ENCODE measurements at regions not wholly inside any gene's neighbourhood (a gene's known extent, or its start where the extent isn't known, plus 50 kb on each side); places are given as distances from the start of the nearest gene placed in this dataset.

GRCh38 chr3:27596334-27596841 is 112.2 kb upstream of the SLC4A7 start:
- TF ChIP-seq GABPA (IDR thresholded peaks at IDR 0.05; ENCODE audit: low read depth) (no peak), REST (IDR thresholded peaks at IDR 0.05; ENCODE audit: insufficient replicate concordance, low read depth) (no peak), CTCF (IDR thresholded peaks at IDR 0.05; ENCODE audit: insufficient read depth, low read length) (no peak), POLR2AphosphoS5 (IDR thresholded peaks at IDR 0.05; ENCODE audit: low read depth) (no peak), SPI1 (IDR thresholded peaks at IDR 0.05; ENCODE audit: borderline replicate concordance, low read depth) (no peak)
- peak overlapping the region; percentile 49 for H3K27ac ChIP-seq (replicated peaks)
- H3K27me3 ChIP-seq (ENCODE audit: insufficient read depth, poor library complexity, severe bottlenecking), result no peaks in the 10 kb centered on the region
- peak; percentile 56 to 80 for DNase-seq (ENCODE audit: low read depth in 1 of 2, low spot score in 1 of 2)
- no peak overlapping the region for H3K4me3 ChIP-seq (replicated peaks; ENCODE audit: insufficient read depth, low read length)

- no peak for TF ChIP-seq CTCF (IDR thresholded peaks at IDR 0.05; ENCODE audit: insufficient read depth, low read length)
- TF ChIP-seq POLR2AphosphoS5 (IDR thresholded peaks at IDR 0.05; ENCODE audit: low read depth), result no peak
- TF ChIP-seq REST (IDR thresholded peaks at IDR 0.05; ENCODE audit: insufficient replicate concordance, low read depth), result no peak
- TF ChIP-seq GABPA (IDR thresholded peaks at IDR 0.05; ENCODE audit: low read depth), result no peak
- TF ChIP-seq SPI1 (IDR thresholded peaks at IDR 0.05; ENCODE audit: borderline replicate concordance, low read depth), result no peak
- Histone ChIP-seq H3K27me3 (ENCODE audit: insufficient read depth, poor library complexity, severe bottlenecking) (no peaks in the 10 kb centered on the region), H3K4me3 (replicated peaks; ENCODE audit: insufficient read depth, low read length) (no peak overlapping the region), H3K27ac (replicated peaks) (no peak overlapping the region)
- no peak for DNase-seq (ENCODE audit: low read depth in 1 of 2, low spot score in 1 of 2)
Measured at GRCh38 chr3:27594096-27594690, 110.0 kb upstream of the SLC4A7 start.

- Histone ChIP-seq H3K27ac (replicated peaks) (no peak overlapping the region), H3K4me3 (replicated peaks; ENCODE audit: insufficient read depth, low read length) (no peak overlapping the region), H3K27me3 (ENCODE audit: insufficient read depth, poor library complexity, severe bottlenecking) (no peaks in the 10 kb centered on the region)
- no peak for DNase-seq (ENCODE audit: low read depth in 1 of 2, low spot score in 1 of 2)
- no peak for TF ChIP-seq REST (IDR thresholded peaks at IDR 0.05; ENCODE audit: insufficient replicate concordance, low read depth)
- no peak for TF ChIP-seq SPI1 (IDR thresholded peaks at IDR 0.05; ENCODE audit: borderline replicate concordance, low read depth)
- no peak for TF ChIP-seq CTCF (IDR thresholded peaks at IDR 0.05; ENCODE audit: insufficient read depth, low read length)
- no peak for TF ChIP-seq POLR2AphosphoS5 (IDR thresholded peaks at IDR 0.05; ENCODE audit: low read depth)
- no peak for TF ChIP-seq GABPA (IDR thresholded peaks at IDR 0.05; ENCODE audit: low read depth)
Measured at GRCh38 chr3:27593173-27593572, 109.0 kb upstream of the SLC4A7 start.
